Erythroblast (primary cell): ENCODE measurements at regions not wholly inside any gene's neighbourhood (a gene's known extent, or its start where the extent isn't known, plus 50 kb on each side); places are given as distances from the start of the nearest gene placed in this dataset.

Experiments used
- GATA1 ChIP-seq: IDR thresholded peaks from 2 replicates; pipeline ENCODE4 v1.6.1; 2011; ENCODE audit warnings: low read depth, mild to moderate bottlenecking, control low read depth, low read length, moderate library complexity
- POLR2A ChIP-seq: IDR thresholded peaks from 2 replicates; pipeline ENCODE4 v1.6.1; 2011; ENCODE audit warnings: mild to moderate bottlenecking, low read length

DNA sequence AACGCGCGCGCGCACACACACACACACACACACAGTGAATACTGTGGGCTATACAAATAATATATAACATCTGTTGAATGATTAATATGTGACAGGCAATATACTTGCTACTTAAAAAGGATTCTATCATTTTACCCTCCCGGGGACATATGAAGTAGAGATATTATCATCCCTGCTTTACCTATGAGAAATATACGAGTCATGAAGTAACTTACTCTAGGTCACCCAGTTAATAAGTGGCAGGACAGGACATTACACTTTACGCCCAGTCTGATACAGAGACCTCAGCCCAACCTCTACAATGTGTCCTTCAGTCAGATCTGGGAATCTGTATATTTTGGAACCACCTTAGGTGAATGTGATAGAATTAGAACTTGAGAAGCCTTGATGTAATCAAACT lies 55.4 kb downstream of the CCDC54 start:
- TF ChIP-seq POLR2A: no peak
- no peak for TF ChIP-seq GATA1
